ENCODE measurements at regions not wholly inside any gene's neighbourhood (a gene's known extent, or its start where the extent isn't known, plus 50 kb on each side); places are given as distances from the start of the nearest gene placed in this dataset.

DNA sequence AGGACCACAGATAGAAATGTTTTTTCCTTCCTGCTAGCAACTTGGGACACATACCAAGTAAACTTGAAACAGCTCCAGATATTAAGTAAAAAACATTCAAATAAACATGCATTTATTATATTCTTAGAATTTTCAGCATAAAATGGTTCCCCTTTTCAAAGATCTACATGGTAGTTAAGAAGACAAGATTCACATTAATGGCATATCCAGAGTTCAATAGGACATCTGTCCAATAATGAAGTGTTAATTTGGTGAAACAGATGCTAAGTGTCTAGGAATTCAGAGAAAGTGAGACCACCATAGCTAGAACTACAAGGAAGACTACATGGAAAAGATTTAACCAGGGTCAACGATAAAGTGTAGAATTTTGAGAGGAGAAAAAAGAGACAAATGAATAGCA, 184.9 kb downstream of the COL12A1 start:
- TF ChIP-seq POLR2A (IDR thresholded peaks at IDR 0.05; ENCODE audit: low read length) (no peak), GATA1 (IDR thresholded peaks at IDR 0.05; ENCODE audit: low read depth, low read length) (no peak)

Measured in erythroblast (primary cell).